ENCODE measurements at regions not wholly inside any gene's neighbourhood (a gene's known extent, or its start where the extent isn't known, plus 50 kb on each side); places are given as distances from the start of the nearest gene placed in this dataset.

DNA sequence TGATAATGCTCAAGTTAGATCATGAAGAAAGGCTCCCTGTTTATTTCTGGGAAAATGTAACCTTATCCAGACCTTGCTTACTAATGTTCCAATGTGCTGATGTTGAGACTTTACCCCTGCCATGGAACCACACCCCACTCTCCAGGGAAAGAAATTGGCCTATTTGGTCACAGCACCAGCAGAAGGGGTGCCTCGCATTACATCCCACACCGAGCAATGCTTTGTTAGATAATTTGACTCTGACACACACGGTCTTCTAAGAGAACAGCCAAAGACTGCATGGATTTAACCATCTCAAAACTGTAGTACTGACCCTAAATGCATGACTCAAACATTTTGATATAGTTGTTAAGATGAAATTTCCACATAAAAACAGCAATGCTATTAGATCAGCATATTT, 152.1 kb upstream of the CCDC150 start:
- ATAC-seq (ENCODE audit: low read depth) (no peak), DNase-seq (no peak)
- Histone ChIP-seq H2AFZ (ENCODE audit: insufficient read depth, low read depth, low read length, poor library complexity, severe bottlenecking) (no peak overlapping the region), H3K4me2 (replicated peaks; ENCODE audit: low read depth, low read length, poor library complexity, severe bottlenecking) (no peak overlapping the region), H4K20me1 (ENCODE audit: control insufficient read depth, insufficient read depth, low read length, poor library complexity, severe bottlenecking) (no peaks in the 10 kb centered on the region), H3K9me3 (ENCODE audit: control extremely low read depth in 1 of 3, control insufficient read depth in 2 of 3, insufficient read depth in 1 of 3, low read length in 2 of 3) (peaks cover 0 to 4% (median 0%) of the 10 kb centered on the region in 3 donors), H3K4me3 (ENCODE audit: control extremely low read depth in 1 of 5, extremely low read depth in 1 of 5, insufficient read depth in 1 of 5, low read depth in 2 of 5, low read length in 4 of 5) (no peak overlapping the region), H3K27me3 (replicated peaks in 1 of 4; ENCODE audit: control extremely low read depth in 1 of 4, control insufficient read depth in 3 of 4, insufficient read depth in 4 of 4, low read length in 3 of 4) (peaks cover 0 to 8% (median under 1%) of the 10 kb centered on the region in 4 experiments), H3K36me3 (replicated peaks in 1 of 2; ENCODE audit: control extremely low read depth in 1 of 2, control insufficient read depth in 1 of 2, extremely low read depth in 1 of 2, insufficient read depth in 2 of 2, low read length in 1 of 2) (no peaks in the 10 kb centered on the region), H3K27ac (ENCODE audit: low read length in 2 of 2) (no peak overlapping the region), H3K79me2 (ENCODE audit: control insufficient read depth, insufficient read depth, low read length) (no peaks in the 10 kb centered on the region), H3K4me1 (ENCODE audit: control insufficient read depth in 2 of 2, insufficient read depth in 2 of 2, low read length in 2 of 2) (no peaks in the 10 kb centered on the region), H3K9ac (ENCODE audit: low read length) (no peak overlapping the region)
- intact Hi-C loops (cut with micrococcal nuclease) = no loop called here
- Mint-ChIP-seq H3K27ac (no peak overlapping the region), H3K4me1 (no peaks in the 10 kb centered on the region), H3K4me3 (no peak overlapping the region), H3K9me3 (ENCODE audit: insufficient read depth) (no peaks in the 10 kb centered on the region), H3K27me3 (peaks cover 25% of the 10 kb centered on the region)
- CTCF ChIA-PET = no interaction called here
- POLR2A ChIA-PET = no interaction called here
- TF ChIP-seq EZH2 (IDR thresholded peaks at IDR 0.05; ENCODE audit: borderline replicate concordance, insufficient read depth, low read depth, low read length, poor library complexity, severe bottlenecking) (no peak), CTCF (IDR thresholded peaks at IDR 0.05) (no peak)
- 94% methylated on average over 2 of the region's 3 CpGs for WGBS (ENCODE audit: insufficient coverage)

DNA sequence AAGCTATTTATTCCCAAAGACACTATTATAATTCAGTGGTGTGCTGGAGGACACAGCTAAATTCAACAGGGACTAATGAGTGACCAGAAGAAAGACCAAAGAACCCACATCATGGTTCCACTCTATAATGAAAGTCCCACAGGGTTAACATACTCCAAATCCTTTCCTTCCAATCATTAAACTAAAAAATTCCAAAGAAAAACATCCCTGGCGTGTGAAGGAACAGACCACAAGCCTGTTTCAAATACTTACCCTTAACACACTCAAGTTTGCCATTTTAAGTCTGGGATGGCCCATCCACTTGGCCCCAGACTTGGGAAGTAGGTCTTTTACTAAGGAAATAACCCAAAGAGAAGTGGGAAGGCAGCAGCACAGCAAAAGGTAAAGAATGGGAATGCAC, 150.1 kb upstream of the CCDC150 start:
- Histone ChIP-seq H3K27ac (ENCODE audit: low read length in 2 of 2) (no peak overlapping the region), H3K4me3 (ENCODE audit: control extremely low read depth in 1 of 5, extremely low read depth in 1 of 5, insufficient read depth in 1 of 5, low read depth in 2 of 5, low read length in 4 of 5) (no peak overlapping the region), H3K27me3 (replicated peaks in 1 of 4; ENCODE audit: control extremely low read depth in 1 of 4, control insufficient read depth in 3 of 4, insufficient read depth in 4 of 4, low read length in 3 of 4) (peaks cover 0 to 7% (median 0%) of the 10 kb centered on the region in 4 experiments), H2AFZ (ENCODE audit: insufficient read depth, low read depth, low read length, poor library complexity, severe bottlenecking) (no peak overlapping the region), H3K4me1 (ENCODE audit: control insufficient read depth in 2 of 2, insufficient read depth in 2 of 2, low read length in 2 of 2) (no peaks in the 10 kb centered on the region), H4K20me1 (ENCODE audit: control insufficient read depth, insufficient read depth, low read length, poor library complexity, severe bottlenecking) (no peaks in the 10 kb centered on the region), H3K79me2 (ENCODE audit: control insufficient read depth, insufficient read depth, low read length) (no peaks in the 10 kb centered on the region), H3K9me3 (ENCODE audit: control extremely low read depth in 1 of 3, control insufficient read depth in 2 of 3, insufficient read depth in 1 of 3, low read length in 2 of 3) (peaks cover 0 to 4% (median 0%) of the 10 kb centered on the region in 3 donors), H3K9ac (ENCODE audit: low read length) (no peak overlapping the region), H3K4me2 (replicated peaks; ENCODE audit: low read depth, low read length, poor library complexity, severe bottlenecking) (no peak overlapping the region), H3K36me3 (replicated peaks in 1 of 2; ENCODE audit: control extremely low read depth in 1 of 2, control insufficient read depth in 1 of 2, extremely low read depth in 1 of 2, insufficient read depth in 2 of 2, low read length in 1 of 2) (no peaks in the 10 kb centered on the region)
- ATAC-seq (ENCODE audit: low read depth) (no peak), DNase-seq (no peak)
- H3K27ac Mint-ChIP-seq = no peak overlapping the region
- no CpG with 5 or more reads among the region's 1 CpG for WGBS (ENCODE audit: insufficient coverage)
- peaks cover 6% of the 10 kb centered on the region for H3K9me3 Mint-ChIP-seq (ENCODE audit: insufficient read depth)
- no peak for TF ChIP-seq EZH2 (IDR thresholded peaks at IDR 0.05; ENCODE audit: borderline replicate concordance, insufficient read depth, low read depth, low read length, poor library complexity, severe bottlenecking)
- no peak for TF ChIP-seq CTCF (IDR thresholded peaks at IDR 0.05)
- ChIA-PET POLR2A (no interaction called here), CTCF (no interaction called here)
- no peaks in the 10 kb centered on the region for H3K4me1 Mint-ChIP-seq
- H3K27me3 Mint-ChIP-seq = peaks cover 28% of the 10 kb centered on the region
- intact Hi-C loops (cut with micrococcal nuclease) = no loop called here
- H3K4me3 Mint-ChIP-seq = no peak overlapping the region
